Peyer's patch (tissue), 4 donors: ENCODE measurements at regions not wholly inside any gene's neighbourhood (a gene's known extent, or its start where the extent isn't known, plus 50 kb on each side); places are given as distances from the start of the nearest gene placed in this dataset.

Experiments used
- CTCF ChIP-seq, 6 experiments: fragments of 450-650 bp in 4 of 6; fragments of 200-600 bp in 2 of 6; sonication (generic) in 1 of 6; IDR thresholded peaks; one replicate each; pipeline ENCODE4 v1.5.1; 2017 to 2019; ENCODE audit warnings: antibody characterized with exemption in 6 of 6, mild to moderate bottlenecking in 3 of 6, moderate library complexity in 1 of 6
- POLR2A ChIP-seq, 2 donors: fragments of 450-650 bp; IDR thresholded peaks; one replicate each; pipeline ENCODE4 v1.5.1; 2017; ENCODE audit warnings: antibody characterized with exemption in 2 of 2, mild to moderate bottlenecking in 2 of 2, moderate library complexity in 2 of 2

- TF ChIP-seq POLR2A (IDR thresholded peaks at IDR 0.05), result no peak
- no peak for TF ChIP-seq CTCF (IDR thresholded peaks at IDR 0.05)
These were observed 308.6 kb downstream of the TEX29 start for GRCh38 chr13:111629016-111629415.
